HEK293 (cell line): ENCODE measurements at regions not wholly inside any gene's neighbourhood (a gene's known extent, or its start where the extent isn't known, plus 50 kb on each side); places are given as distances from the start of the nearest gene placed in this dataset.

Source experiments
- CTCF ChIA-PET: fragments of 350-600 bp; formaldehyde crosslinking; extraction: SDS; loops from one replicate; lab custom pipeline; 2021; ENCODE audit warnings: antibody characterized with exemption; lab: Yijun Ruan, JAX
- POLR2A ChIA-PET: fragments of 300-600 bp; formaldehyde crosslinking; extraction: SDS; loops from one replicate; lab custom pipeline; 2020; ENCODE audit warnings: antibody characterized with exemption, inconsistent platforms; lab: Yijun Ruan, JAX
- H3K27ac ChIP-seq: fragments of 200-500 bp; sonication (Bioruptor generic); 2 replicates; pipeline ENCODE4 v1.5.1; 2014; ENCODE audit warnings: low read depth, low read length, control low read depth, inconsistent platforms; ENCODE audit errors: extremely low read depth
- H3K36me3 ChIP-seq, 2 experiments: fragments of 200-500 bp in 1 of 2; sonication (Bioruptor generic) in 1 of 2; 1 replicate in 1 of 2; 2 replicates in 1 of 2; pipeline ENCODE4 v1.5.1; 2014 to 2017; ENCODE audit warnings: inconsistent platforms in 2 of 2, low read length in 2 of 2; ENCODE audit not compliant: control insufficient read depth in 2 of 2, insufficient read depth in 1 of 2
- H3K4me1 ChIP-seq: fragments of 200-500 bp; sonication (Bioruptor generic); 2 replicates; pipeline ENCODE4 v1.5.1; 2014; ENCODE audit warnings: mild to moderate bottlenecking, low read length, inconsistent platforms; ENCODE audit not compliant: control insufficient read depth, insufficient read depth
- H3K4me3 ChIP-seq: 2 replicates; pipeline ENCODE4 v1.5.1; 2011; ENCODE audit warnings: low read depth, mild to moderate bottlenecking, control low read depth, low read length, moderate library complexity
- H3K9me3 ChIP-seq: fragments of 200-500 bp; sonication (Bioruptor generic); 2 replicates; pipeline ENCODE4 v1.5.1; 2014; ENCODE audit warnings: low read depth, low read length, inconsistent platforms; ENCODE audit not compliant: control insufficient read depth, insufficient read depth
- PATZ1 ChIP-seq: fragments of 450-650 bp; formaldehyde crosslinking; IDR thresholded peaks from 2 replicates; pipeline ENCODE4 v1.5.1; 2016; ENCODE audit warnings: missing biosample characterization, missing genetic modification characterization
- REPIN1 ChIP-seq: fragments of 450-650 bp; formaldehyde crosslinking; IDR thresholded peaks from 2 replicates; pipeline ENCODE4 v1.5.1; 2017; ENCODE audit warnings: missing biosample characterization, missing genetic modification characterization, low read depth
- REST ChIP-seq: fragments of 450-650 bp; formaldehyde crosslinking; IDR thresholded peaks from 2 replicates; pipeline ENCODE4 v1.5.1; 2016; ENCODE audit warnings: missing biosample characterization, missing genetic modification characterization
- SP2 ChIP-seq: fragments of 450-650 bp; formaldehyde crosslinking; IDR thresholded peaks from 2 replicates; pipeline ENCODE4 v1.5.1; 2016; ENCODE audit warnings: missing biosample characterization, missing genetic modification characterization
- ZBTB17 ChIP-seq: fragments of 450-650 bp; formaldehyde crosslinking; IDR thresholded peaks from 2 replicates; pipeline ENCODE4 v1.5.1; 2016; ENCODE audit warnings: missing biosample characterization, missing genetic modification characterization
- ZEB2 ChIP-seq: fragments of 450-650 bp; formaldehyde crosslinking; IDR thresholded peaks from 2 replicates; pipeline ENCODE4 v1.5.1; 2016; ENCODE audit warnings: missing biosample characterization, missing genetic modification characterization
- ZNF148 ChIP-seq: fragments of 450-650 bp; formaldehyde crosslinking; IDR thresholded peaks from 2 replicates; pipeline ENCODE4 v1.5.0; 2017; ENCODE audit warnings: missing biosample characterization, missing genetic modification characterization, borderline replicate concordance
- ZNF510 ChIP-seq: fragments of 450-650 bp; formaldehyde crosslinking; IDR thresholded peaks from 2 replicates; pipeline ENCODE4 v1.5.1; 2018; ENCODE audit warnings: mild to moderate bottlenecking, missing genetic modification characterization, missing biosample characterization; ENCODE audit not compliant: insufficient replicate concordance
- ZNF521 ChIP-seq: fragments of 450-650 bp; formaldehyde crosslinking; IDR thresholded peaks from 2 replicates; pipeline ENCODE4 v1.5.1; 2017; ENCODE audit warnings: missing biosample characterization, mild to moderate bottlenecking, missing genetic modification characterization
- ZNF555 ChIP-seq: fragments of 450-650 bp; formaldehyde crosslinking; conservative IDR thresholded peaks from 2 replicates; pipeline ENCODE4 v1.5.1; 2017; ENCODE audit warnings: missing biosample characterization, mild to moderate bottlenecking, missing genetic modification characterization, inconsistent platforms
- ZNF600 ChIP-seq: fragments of 450-650 bp; formaldehyde crosslinking; IDR thresholded peaks from 2 replicates; pipeline ENCODE4 v1.5.1; 2016; ENCODE audit warnings: missing biosample characterization, missing genetic modification characterization
- ZNF626 ChIP-seq: fragments of 450-650 bp; sonication (Bioruptor Pico); formaldehyde crosslinking; IDR thresholded peaks from 2 replicates; pipeline ENCODE4 v1.5.1; 2018; ENCODE audit warnings: missing biosample characterization, missing genetic modification characterization, inconsistent platforms
- ZNF660 ChIP-seq: fragments of 450-650 bp; IDR thresholded peaks from 2 replicates; pipeline ENCODE4 v1.5.1; 2018; ENCODE audit warnings: missing biosample characterization, mild to moderate bottlenecking, missing genetic modification characterization
- ZNF747 ChIP-seq: fragments of 450-650 bp; formaldehyde crosslinking; IDR thresholded peaks from 2 replicates; pipeline ENCODE4 v1.5.1; 2016; ENCODE audit warnings: missing biosample characterization, missing genetic modification characterization
- ZNF777 ChIP-seq: fragments of 450-650 bp; formaldehyde crosslinking; IDR thresholded peaks from 2 replicates; pipeline ENCODE4 v1.5.1; 2017; ENCODE audit warnings: missing biosample characterization, missing genetic modification characterization, borderline replicate concordance
- ZSCAN23 ChIP-seq: fragments of 450-650 bp; formaldehyde crosslinking; IDR thresholded peaks from 2 replicates; pipeline ENCODE4 v1.5.1; 2016; ENCODE audit warnings: missing biosample characterization, missing genetic modification characterization
- ZSCAN4 ChIP-seq: fragments of 450-650 bp; formaldehyde crosslinking; IDR thresholded peaks from 2 replicates; pipeline ENCODE4 v1.5.1; 2017; ENCODE audit warnings: missing biosample characterization, missing genetic modification characterization

- no peak for TF ChIP-seq REST (tag by site-specific recombination)
- no peak for TF ChIP-seq SP2 (tag by site-specific recombination)
Measured at GRCh38 chr9:100671898-100672297, 94.0 kb downstream of the CAVIN4 start (continued).

- ChIA-PET CTCF (interaction anchor here (0.5 to 1.6 kb wide), 3 partner anchors 27 to 111 kb away, joined by 3 to 8 read pairs (median 3); no protein-coding TSS in a partner anchor), POLR2A (no interaction called here)
- no peaks in the 10 kb centered on the region for H3K36me3 ChIP-seq
- no peak overlapping the region for H3K27ac ChIP-seq
- no peak overlapping the region for H3K4me3 ChIP-seq
- no peak for TF ChIP-seq ZSCAN23 (tag by site-specific recombination)
- no peak for TF ChIP-seq ZNF660 (tag by site-specific recombination)
- H3K4me1 ChIP-seq: no peaks in the 10 kb centered on the region
- H3K9me3 ChIP-seq: no peaks in the 10 kb centered on the region
Measured at GRCh38 chr9:100673249-100673648, 95.4 kb downstream of the CAVIN4 start.

- H3K27ac ChIP-seq: no peak overlapping the region
- H3K9me3 ChIP-seq: no peaks in the 10 kb centered on the region
- TF ChIP-seq ZSCAN4 (tag by site-specific recombination) (no peak), REPIN1 (tag by site-specific recombination) (no peak), ZNF510 (tag by site-specific recombination) (no peak), ZNF600 (tag by site-specific recombination) (no peak), ZNF747 (tag by site-specific recombination) (no peak), PATZ1 (tag by site-specific recombination) (no peak), ZNF521 (tag by site-specific recombination) (no peak), ZNF626 (no peak), SP2 (tag by site-specific recombination) (no peak), ZNF148 (no peak), ZBTB17 (tag by site-specific recombination) (no peak), ZNF555 (tag by site-specific recombination) (no peak), ZNF660 (tag by site-specific recombination) (no peak), ZEB2 (no peak), ZNF777 (tag by site-specific recombination) (no peak)
- CTCF ChIA-PET: interaction anchor here (0.7 to 1.6 kb wide), 3 partner anchors 26 to 75 kb away, joined by 3 to 8 read pairs (median 3); no protein-coding TSS in a partner anchor
- H3K36me3 ChIP-seq: no peaks in the 10 kb centered on the region
- POLR2A ChIA-PET: no interaction called here
- no peak overlapping the region for H3K4me3 ChIP-seq
- H3K4me1 ChIP-seq: no peaks in the 10 kb centered on the region
Measured at GRCh38 chr9:100674419-100675122, 96.7 kb downstream of the CAVIN4 start.
